ENCODE measurements at regions not wholly inside any gene's neighbourhood (a gene's known extent, or its start where the extent isn't known, plus 50 kb on each side); places are given as distances from the start of the nearest gene placed in this dataset.

GRCh38 chr16:9499941-9500593, 408.6 kb downstream of the HAPSTR1 start:
- Histone ChIP-seq H3K9me3 (replicated peaks) (no peaks in the 10 kb centered on the region), H3K36me3 (no peaks in the 10 kb centered on the region), H3K27ac (no peak overlapping the region), H3K4me1 (replicated peaks) (no peaks in the 10 kb centered on the region), H3K4me3 (no peak overlapping the region), H3K27me3 (replicated peaks) (0 out of 2 replicates have a peak, but pooled peaks cover 2% of the 10 kb centered on the region)
- DNase-seq (ENCODE audit: low read depth in 1 of 2, low spot score in 2 of 2), result no peak

- Histone ChIP-seq H3K9me3 (replicated peaks) (no peaks in the 10 kb centered on the region), H3K4me3 (no peak overlapping the region), H3K27me3 (replicated peaks) (0 out of 2 replicates have a peak, but pooled peaks cover 2% of the 10 kb centered on the region), H3K4me1 (replicated peaks) (no peaks in the 10 kb centered on the region), H3K27ac (no peak overlapping the region), H3K36me3 (no peaks in the 10 kb centered on the region)
- DNase-seq (ENCODE audit: low read depth in 1 of 2, low spot score in 2 of 2), result no peak
These were observed 409.4 kb downstream of the HAPSTR1 start for GRCh38 chr16:9500872-9501271.

- H3K36me3 ChIP-seq, result no peaks in the 10 kb centered on the region
- no peaks in the 10 kb centered on the region for H3K27me3 ChIP-seq (replicated peaks)
- no peaks in the 10 kb centered on the region for H3K4me1 ChIP-seq (replicated peaks)
- no peak overlapping the region for H3K4me3 ChIP-seq
- H3K9me3 ChIP-seq (replicated peaks), result no peaks in the 10 kb centered on the region
- no peak overlapping the region for H3K27ac ChIP-seq
- DNase-seq (ENCODE audit: low read depth in 1 of 2, low spot score in 2 of 2), result no peak
These were observed 412.0 kb downstream of the HAPSTR1 start for GRCh38 chr16:9503251-9503984.

GRCh38 chr16:9508328-9508936, 417.0 kb downstream of the HAPSTR1 start:
- H3K4me3 ChIP-seq, result no peak overlapping the region
- no peaks in the 10 kb centered on the region for H3K9me3 ChIP-seq (replicated peaks)
- no peaks in the 10 kb centered on the region for H3K36me3 ChIP-seq
- no peak overlapping the region for H3K27ac ChIP-seq
- no peaks in the 10 kb centered on the region for H3K27me3 ChIP-seq (replicated peaks)
- DNase-seq (ENCODE audit: low read depth in 1 of 2, low spot score in 2 of 2), result no peak
- no peaks in the 10 kb centered on the region for H3K4me1 ChIP-seq (replicated peaks)

- Histone ChIP-seq H3K9me3 (replicated peaks) (no peaks in the 10 kb centered on the region), H3K27ac (no peak overlapping the region), H3K4me3 (no peak overlapping the region), H3K27me3 (replicated peaks) (no peaks in the 10 kb centered on the region), H3K36me3 (no peaks in the 10 kb centered on the region), H3K4me1 (replicated peaks) (no peaks in the 10 kb centered on the region)
- DNase-seq (ENCODE audit: low read depth in 1 of 2, low spot score in 2 of 2), result no peak
These were observed 418.2 kb downstream of the HAPSTR1 start for GRCh38 chr16:9509663-9510062.

- H3K27me3 ChIP-seq (replicated peaks), result no peaks in the 10 kb centered on the region
- H3K4me1 ChIP-seq (replicated peaks), result no peaks in the 10 kb centered on the region
- no peak overlapping the region for H3K4me3 ChIP-seq
- DNase-seq (ENCODE audit: low read depth in 1 of 2, low spot score in 2 of 2), result no peak
- H3K36me3 ChIP-seq, result no peaks in the 10 kb centered on the region
- H3K9me3 ChIP-seq (replicated peaks), result no peaks in the 10 kb centered on the region
- H3K27ac ChIP-seq, result no peak overlapping the region
These were observed 419.9 kb downstream of the HAPSTR1 start for GRCh38 chr16:9511389-9511788.

GRCh38 chr16:9516444-9516843, 425.0 kb downstream of the HAPSTR1 start:
- no peak overlapping the region for H3K27ac ChIP-seq
- H3K36me3 ChIP-seq, result no peaks in the 10 kb centered on the region
- H3K9me3 ChIP-seq (replicated peaks), result no peaks in the 10 kb centered on the region
- H3K4me1 ChIP-seq (replicated peaks), result no peaks in the 10 kb centered on the region
- no peak overlapping the region for H3K4me3 ChIP-seq
- no peaks in the 10 kb centered on the region for H3K27me3 ChIP-seq (replicated peaks)
- DNase-seq (ENCODE audit: low read depth in 1 of 2, low spot score in 2 of 2), result no peak

GRCh38 chr16:9518051-9518450, 426.6 kb downstream of the HAPSTR1 start:
- Histone ChIP-seq H3K4me1 (replicated peaks) (no peaks in the 10 kb centered on the region), H3K27ac (no peak overlapping the region), H3K36me3 (no peaks in the 10 kb centered on the region), H3K4me3 (no peak overlapping the region), H3K27me3 (replicated peaks) (no peaks in the 10 kb centered on the region), H3K9me3 (replicated peaks) (no peaks in the 10 kb centered on the region)
- no peak for DNase-seq (ENCODE audit: low read depth in 1 of 2, low spot score in 2 of 2)

GRCh38 chr16:9518581-9518980, 427.1 kb downstream of the HAPSTR1 start:
- H3K9me3 ChIP-seq (replicated peaks), result no peaks in the 10 kb centered on the region
- H3K27ac ChIP-seq, result no peak overlapping the region
- no peak overlapping the region for H3K4me3 ChIP-seq
- DNase-seq (ENCODE audit: low read depth in 1 of 2, low spot score in 2 of 2), result no peak
- H3K36me3 ChIP-seq, result no peaks in the 10 kb centered on the region
- no peaks in the 10 kb centered on the region for H3K27me3 ChIP-seq (replicated peaks)
- H3K4me1 ChIP-seq (replicated peaks), result no peaks in the 10 kb centered on the region

- H3K9me3 ChIP-seq (replicated peaks), result no peaks in the 10 kb centered on the region
- no peak overlapping the region for H3K4me3 ChIP-seq
- no peak for DNase-seq (ENCODE audit: low read depth in 1 of 2, low spot score in 2 of 2)
- no peaks in the 10 kb centered on the region for H3K27me3 ChIP-seq (replicated peaks)
- no peaks in the 10 kb centered on the region for H3K36me3 ChIP-seq
- H3K4me1 ChIP-seq (replicated peaks), result no peaks in the 10 kb centered on the region
- H3K27ac ChIP-seq, result no peak overlapping the region
These were observed 430.4 kb downstream of the HAPSTR1 start for GRCh38 chr16:9521749-9522370.

GRCh38 chr16:9522614-9523013, 431.2 kb downstream of the HAPSTR1 start:
- DNase-seq (ENCODE audit: low read depth in 1 of 2, low spot score in 2 of 2), result no peak
- no peaks in the 10 kb centered on the region for H3K9me3 ChIP-seq (replicated peaks)
- H3K4me1 ChIP-seq (replicated peaks), result no peaks in the 10 kb centered on the region

GRCh38 chr16:9523994-9524393, 432.6 kb downstream of the HAPSTR1 start:
- no peaks in the 10 kb centered on the region for H3K9me3 ChIP-seq (replicated peaks)
- DNase-seq (ENCODE audit: low read depth in 1 of 2, low spot score in 2 of 2), result no peak
- no peak overlapping the region for H3K27ac ChIP-seq

More at GRCh38 chr16:9522614-9523013, 431.2 kb downstream of the HAPSTR1 start:
- Histone ChIP-seq H3K27ac (no peak overlapping the region), H3K27me3 (replicated peaks) (no peaks in the 10 kb centered on the region), H3K36me3 (no peaks in the 10 kb centered on the region), H3K4me3 (no peak overlapping the region)

GRCh38 chr16:9525037-9525436, 433.6 kb downstream of the HAPSTR1 start:
- Histone ChIP-seq H3K27me3 (replicated peaks) (no peaks in the 10 kb centered on the region), H3K9me3 (replicated peaks) (no peaks in the 10 kb centered on the region), H3K4me3 (no peak overlapping the region), H3K36me3 (no peaks in the 10 kb centered on the region), H3K27ac (no peak overlapping the region), H3K4me1 (replicated peaks) (no peaks in the 10 kb centered on the region)
- DNase-seq (ENCODE audit: low read depth in 1 of 2, low spot score in 2 of 2), result no peak

More at GRCh38 chr16:9523994-9524393, 432.6 kb downstream of the HAPSTR1 start:
- Histone ChIP-seq H3K4me1 (replicated peaks) (no peaks in the 10 kb centered on the region), H3K4me3 (no peak overlapping the region), H3K36me3 (no peaks in the 10 kb centered on the region), H3K27me3 (replicated peaks) (no peaks in the 10 kb centered on the region)

GRCh38 chr16:9526791-9527190, 435.3 kb downstream of the HAPSTR1 start:
- no peaks in the 10 kb centered on the region for H3K27me3 ChIP-seq (replicated peaks)
- DNase-seq (ENCODE audit: low read depth in 1 of 2, low spot score in 2 of 2), result no peak
- no peak overlapping the region for H3K4me3 ChIP-seq
- H3K9me3 ChIP-seq (replicated peaks), result no peaks in the 10 kb centered on the region
- no peaks in the 10 kb centered on the region for H3K4me1 ChIP-seq (replicated peaks)
- H3K36me3 ChIP-seq, result no peaks in the 10 kb centered on the region
- H3K27ac ChIP-seq, result no peak overlapping the region
